Gastrocnemius medialis (tissue), 4 donors: ENCODE measurements at regions not wholly inside any gene's neighbourhood (a gene's known extent, or its start where the extent isn't known, plus 50 kb on each side); places are given as distances from the start of the nearest gene placed in this dataset.
A peak's percentile ranks its signal among the peaks of the same experiment; 100 is the strongest.

Source experiments
- ATAC-seq, 2 donors: fragments of 150-250 bp; one replicate each; pipeline ENCODE4 v1.9.1; 2016
- DNase-seq, 2 donors: peaks; one replicate each; pipeline ENCODE4 v3.0.0-alpha.2; 2019
- H3K27ac ChIP-seq, 4 donors: fragments of 200-600 bp; sonication (generic); 1 replicate in 1 of 4; 2 replicates in 3 of 4; pipeline ENCODE4 v1.5.1; 2016 to 2018; ENCODE audit warnings: mild to moderate bottlenecking in 2 of 4, moderate library complexity in 1 of 4
- H3K27me3 ChIP-seq, 3 donors: fragments of 200-600 bp; sonication (generic) in 2 of 3; 1 replicate in 1 of 3; 2 replicates in 2 of 3; pipeline versions ENCODE4 v1.5.1 to v1.6.0; 2016 to 2019; ENCODE audit warnings: mild to moderate bottlenecking in 1 of 3, moderate library complexity in 1 of 3
- H3K36me3 ChIP-seq, 2 donors: fragments of 200-600 bp; sonication (generic) in 1 of 2; one replicate each; pipeline ENCODE4 v1.5.1; 2017 to 2018
- H3K4me1 ChIP-seq, 2 donors: fragments of 200-600 bp; sonication (generic) in 1 of 2; one replicate each; pipeline ENCODE4 v1.5.1; 2016 to 2017; ENCODE audit warnings: mild to moderate bottlenecking in 2 of 2
- H3K4me3 ChIP-seq, 4 donors: fragments of 200-600 bp; sonication (generic) in 3 of 4; 1 replicate in 1 of 4; 2 replicates in 3 of 4; pipeline ENCODE4 v1.5.1; 2016 to 2019; ENCODE audit warnings: mild to moderate bottlenecking in 2 of 4
- H3K9me3 ChIP-seq, 3 donors: fragments of 200-600 bp; sonication (generic) in 2 of 3; 1 replicate in 1 of 3; 2 replicates in 2 of 3; pipeline ENCODE4 v1.5.1; 2016 to 2019
- POLR2A ChIP-seq, 2 donors: fragments of 450-650 bp; IDR thresholded peaks; one replicate each; pipeline ENCODE4 v1.6.1; 2017; ENCODE audit warnings: antibody characterized with exemption in 2 of 2, mild to moderate bottlenecking in 2 of 2, moderate library complexity in 2 of 2
- in situ Hi-C, 4 donors: fragments of 200-750 bp; cut with MboI; loops; one replicate each; pipeline versions ENCODE4 v1.15.0 to v1.8.0; 2017; ENCODE audit warnings: low sequenced_read_pairs in 4 of 4
- intact Hi-C: fragments of 100-400 bp; cut with DNase I; formaldehyde crosslinking; loops from one replicate; pipeline ENCODE4 v1.15.1; 2023; ENCODE audit warnings: low total_unique reads
- TF ChIP-seq, protein P1 (sequence below), 5 experiments: fragments of 450-650 bp in 3 of 5; fragments of 200-600 bp in 2 of 5; sonication (generic) in 2 of 5; IDR thresholded peaks in 4 of 5; conservative IDR thresholded peaks in 1 of 5; 1 replicate in 4 of 5; 2 replicates in 1 of 5; pipeline ENCODE4 v1.5.1; 2016 to 2019; ENCODE audit warnings: antibody characterized with exemption in 5 of 5, mild to moderate bottlenecking in 3 of 5, moderate library complexity in 3 of 5

DNA sequence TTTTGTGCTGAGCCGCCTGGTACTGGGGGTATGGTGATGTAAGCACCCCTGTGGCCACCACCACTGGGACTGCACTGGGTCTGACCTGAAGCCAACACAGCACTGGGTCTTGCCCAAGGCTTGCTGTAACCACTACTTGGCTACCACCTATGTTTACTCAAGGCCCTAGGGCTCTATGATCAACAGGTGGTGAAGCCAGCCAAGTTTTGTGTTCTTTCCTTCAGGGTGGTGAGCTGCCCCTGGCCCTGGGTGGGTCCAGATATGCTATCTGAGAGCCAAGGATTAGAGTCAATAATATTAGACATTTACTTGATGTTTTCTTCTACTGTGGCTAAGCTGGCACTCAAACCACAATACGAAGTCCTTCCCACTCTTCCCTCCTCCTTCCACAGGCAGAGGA lies 55.1 kb upstream of the PAGE4 start:
- intact Hi-C loops = no loop called here
- Histone ChIP-seq H3K27me3 (no peaks in the 10 kb centered on the region), H3K9me3 (no peaks in the 10 kb centered on the region), H3K36me3 (no peaks in the 10 kb centered on the region), H3K4me1 (no peaks in the 10 kb centered on the region), H3K4me3 (no peak overlapping the region), H3K27ac (no peak overlapping the region)
- in situ Hi-C loops = no loop called here
- DNase-seq (no peak), ATAC-seq (no peak)
- TF ChIP-seq POLR2A (IDR thresholded peaks at IDR 0.05) = no peak
- TF ChIP-seq, protein P1, sequence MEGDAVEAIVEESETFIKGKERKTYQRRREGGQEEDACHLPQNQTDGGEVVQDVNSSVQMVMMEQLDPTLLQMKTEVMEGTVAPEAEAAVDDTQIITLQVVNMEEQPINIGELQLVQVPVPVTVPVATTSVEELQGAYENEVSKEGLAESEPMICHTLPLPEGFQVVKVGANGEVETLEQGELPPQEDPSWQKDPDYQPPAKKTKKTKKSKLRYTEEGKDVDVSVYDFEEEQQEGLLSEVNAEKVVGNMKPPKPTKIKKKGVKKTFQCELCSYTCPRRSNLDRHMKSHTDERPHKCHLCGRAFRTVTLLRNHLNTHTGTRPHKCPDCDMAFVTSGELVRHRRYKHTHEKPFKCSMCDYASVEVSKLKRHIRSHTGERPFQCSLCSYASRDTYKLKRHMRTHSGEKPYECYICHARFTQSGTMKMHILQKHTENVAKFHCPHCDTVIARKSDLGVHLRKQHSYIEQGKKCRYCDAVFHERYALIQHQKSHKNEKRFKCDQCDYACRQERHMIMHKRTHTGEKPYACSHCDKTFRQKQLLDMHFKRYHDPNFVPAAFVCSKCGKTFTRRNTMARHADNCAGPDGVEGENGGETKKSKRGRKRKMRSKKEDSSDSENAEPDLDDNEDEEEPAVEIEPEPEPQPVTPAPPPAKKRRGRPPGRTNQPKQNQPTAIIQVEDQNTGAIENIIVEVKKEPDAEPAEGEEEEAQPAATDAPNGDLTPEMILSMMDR (IDR thresholded peaks at IDR 0.05 in 4 of 5, conservative IDR thresholded peaks at IDR 0.05 in 1 of 5) = no peak

DNA sequence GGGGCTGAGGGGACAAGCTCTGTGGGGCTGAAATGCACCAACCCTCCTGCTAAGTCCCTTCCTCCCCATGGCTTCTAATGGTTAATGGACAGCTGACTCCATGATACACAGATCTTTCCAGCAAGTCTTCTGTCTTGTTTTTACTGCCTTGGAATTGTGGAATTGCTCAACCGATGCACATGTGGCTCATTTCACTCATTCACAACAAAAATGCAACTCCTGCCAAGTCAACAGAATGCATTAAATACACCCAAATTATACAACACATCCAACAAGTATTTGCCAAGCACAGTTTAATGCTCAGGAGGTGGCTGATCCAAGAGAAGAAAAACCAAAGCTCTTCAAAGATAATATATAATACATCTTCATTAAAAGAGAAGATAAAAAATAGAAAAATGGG lies 61.9 kb upstream of the PAGE4 start:
- no peak for DNase-seq
- Histone ChIP-seq H3K27ac (no peak overlapping the region), H3K27me3 (peaks cover 0 to 2% (median 0%) of the 10 kb centered on the region in 3 donors), H3K4me3 (no peak overlapping the region), H3K9me3 (no peaks in the 10 kb centered on the region), H3K4me1 (no peaks in the 10 kb centered on the region), H3K36me3 (no peaks in the 10 kb centered on the region)
- intact Hi-C loops (no loop called here), in situ Hi-C loops (no loop called here)
- ATAC-seq = no peak
- TF ChIP-seq, protein P1 (IDR thresholded peaks at IDR 0.05 in 4 of 5, conservative IDR thresholded peaks at IDR 0.05 in 1 of 5) = no peak
- TF ChIP-seq POLR2A (IDR thresholded peaks at IDR 0.05) = no peak

DNA sequence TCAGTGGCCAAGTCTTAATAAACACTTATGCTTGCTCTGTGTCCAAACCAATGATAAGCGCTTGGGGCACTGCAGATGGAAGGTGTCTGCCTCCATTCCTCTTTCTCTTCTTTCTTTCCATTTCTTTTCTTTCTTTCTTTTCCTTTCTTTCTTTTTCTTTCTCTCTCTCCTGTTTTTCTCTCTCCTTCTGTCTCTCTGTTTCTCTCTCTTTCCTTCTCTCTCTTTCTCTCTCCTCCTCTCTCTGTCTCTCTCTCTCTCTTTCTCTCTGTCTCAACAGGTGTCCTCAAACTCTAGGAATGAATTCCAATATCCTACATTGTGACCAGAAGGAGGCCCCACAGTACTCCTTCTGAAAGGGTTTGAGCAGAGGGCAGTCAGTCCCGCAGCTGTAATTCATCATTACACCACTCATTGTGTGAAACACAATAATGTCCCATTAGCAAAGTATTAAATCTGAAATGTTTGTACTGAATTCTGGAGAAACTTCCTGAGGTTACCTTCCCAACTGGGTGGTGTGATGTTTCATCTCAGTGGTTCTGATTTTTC lies 66.5 kb upstream of the PAGE1 start:
- TF ChIP-seq, protein P1 (IDR thresholded peaks at IDR 0.05 in 4 of 5, conservative IDR thresholded peaks at IDR 0.05 in 1 of 5) = no peak
- TF ChIP-seq POLR2A (IDR thresholded peaks at IDR 0.05) = no peak
- no peak overlapping the region for H3K4me3 ChIP-seq
- ATAC-seq (no peak), DNase-seq (no peak)
- intact Hi-C loops = no loop called here
- in situ Hi-C loops = no loop called here
- H3K36me3 ChIP-seq = no peaks in the 10 kb centered on the region
- H3K4me1 ChIP-seq = no peaks in the 10 kb centered on the region
- H3K27me3 ChIP-seq = peaks cover 0 to 2% (median 0%) of the 10 kb centered on the region in 3 donors
- no peak overlapping the region for H3K27ac ChIP-seq
- no peaks in the 10 kb centered on the region for H3K9me3 ChIP-seq

DNA sequence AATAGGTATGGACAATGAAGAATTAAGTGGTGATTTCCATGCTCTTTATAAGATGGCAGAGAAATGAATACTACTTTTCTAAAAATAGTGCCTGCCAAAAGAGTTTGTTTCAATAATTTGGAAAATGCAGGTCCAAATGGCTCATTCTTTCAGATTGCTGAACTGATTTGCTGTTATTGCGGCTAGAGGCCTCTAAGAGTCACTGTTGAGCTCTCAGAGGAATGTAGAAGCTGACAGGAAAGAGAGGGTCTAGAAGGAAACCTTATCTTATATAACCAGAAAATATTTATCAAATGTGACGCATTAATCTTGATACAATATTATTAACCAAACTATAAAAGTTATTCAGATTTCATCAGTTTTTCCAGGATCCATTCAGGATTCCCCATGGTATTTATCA lies 65.7 kb upstream of the PAGE1 start:
- no peak for ATAC-seq
- TF ChIP-seq, protein P1 (IDR thresholded peaks at IDR 0.05 in 4 of 5, conservative IDR thresholded peaks at IDR 0.05 in 1 of 5) = peak in 1 of 5 experiments; percentile 7
- TF ChIP-seq POLR2A (IDR thresholded peaks at IDR 0.05) = no peak
- intact Hi-C loops = no loop called here
- no peaks in the 10 kb centered on the region for H3K9me3 ChIP-seq
- no peak overlapping the region for H3K4me3 ChIP-seq
- H3K27ac ChIP-seq = no peak overlapping the region
- no peaks in the 10 kb centered on the region for H3K36me3 ChIP-seq
- H3K4me1 ChIP-seq = no peaks in the 10 kb centered on the region
- no peak for DNase-seq
- peaks cover 0 to 2% (median 0%) of the 10 kb centered on the region in 3 donors for H3K27me3 ChIP-seq
- in situ Hi-C loops = no loop called here
